PC-3 (cell line): ENCODE measurements at regions not wholly inside any gene's neighbourhood (a gene's known extent, or its start where the extent isn't known, plus 50 kb on each side); places are given as distances from the start of the nearest gene placed in this dataset.

Experiments
- ATAC-seq: fragments of 200-7000 bp; cut with Tn5 transposase; 2 replicates; pipeline ENCODE4 v1.9.1; 2020; ENCODE audit warnings: mild to moderate bottlenecking, moderate library complexity
- BruUV-seq: library from RNA; stranded (reverse); fragments of 400-500 nt; replicated peaks from 2 replicates; lab custom pipeline; 2021; lab: Mats Ljungman, UMichigan
- CTCF ChIA-PET: fragments of 300-600 bp; sonication (Branson Sonifier 250); formaldehyde crosslinking; loops from one replicate; lab custom pipeline; 2022; ENCODE audit warnings: antibody characterized with exemption; lab: Charles Lee
- POLR2A ChIA-PET: fragments of 300-600 bp; sonication (Branson Sonifier 250); formaldehyde crosslinking; loops from one replicate; lab custom pipeline; 2022; ENCODE audit warnings: antibody characterized with exemption; ENCODE audit not compliant: unreplicated experiment; lab: Charles Lee
- DNase-seq: peaks from one replicate; pipeline ENCODE4 v3.0.0-alpha.2; 2015
- H2AFZ ChIP-seq: fragments of 300-600 bp; sonication (generic); 2 replicates; pipeline ENCODE4 v1.6.0; 2016; ENCODE audit warnings: antibody characterized with exemption, low read length
- H3F3A ChIP-seq: fragments of 300-600 bp; sonication (generic); one replicate; pipeline ENCODE4 v1.6.0; 2017; ENCODE audit warnings: antibody characterized with exemption, low read length, control low read depth, mild to moderate bottlenecking; ENCODE audit not compliant: unreplicated experiment
- H3K27ac ChIP-seq: fragments of 300-600 bp; sonication (generic); 2 replicates; pipeline ENCODE4 v1.5.1; 2016; ENCODE audit warnings: mild to moderate bottlenecking, low read length
- H3K27me3 ChIP-seq: fragments of 300-600 bp; sonication (generic); 2 replicates; pipeline ENCODE4 v1.6.1; 2016; ENCODE audit warnings: low read length, mixed read lengths
- H3K36me3 ChIP-seq: fragments of 300-600 bp; sonication (generic); 2 replicates; pipeline ENCODE4 v1.6.1; 2016; ENCODE audit warnings: low read depth, mixed run types, low read length, mixed read lengths
- H3K4me1 ChIP-seq: fragments of 300-600 bp; sonication (generic); 2 replicates; pipeline ENCODE4 v1.5.1; 2016; ENCODE audit warnings: low read length; ENCODE audit not compliant: insufficient read depth
- H3K4me2 ChIP-seq: fragments of 300-600 bp; sonication (generic); 2 replicates; pipeline ENCODE4 v1.6.0; 2016; ENCODE audit warnings: low read length
- H3K4me3 ChIP-seq: fragments of 300-600 bp; sonication (generic); 2 replicates; pipeline ENCODE4 v1.5.1; 2016; ENCODE audit warnings: mild to moderate bottlenecking, low read length, mixed read lengths
- H3K79me2 ChIP-seq: fragments of 300-600 bp; sonication (generic); 2 replicates; pipeline ENCODE4 v1.6.1; 2017; ENCODE audit warnings: low read length, mixed read lengths
- H3K9ac ChIP-seq: fragments of 300-600 bp; sonication (generic); 2 replicates; pipeline ENCODE4 v1.6.0; 2016; ENCODE audit warnings: mild to moderate bottlenecking, low read length
- H3K9me2 ChIP-seq: fragments of 300-600 bp; sonication (generic); replicated peaks from 2 replicates; pipeline ENCODE4 v1.6.1; 2016; ENCODE audit warnings: mixed run types, low read length, mixed read lengths
- H3K9me3 ChIP-seq: fragments of 300-600 bp; sonication (generic); 2 replicates; pipeline ENCODE4 v1.6.1; 2016; ENCODE audit warnings: low read length, mixed read lengths
- H4K20me1 ChIP-seq: fragments of 300-600 bp; sonication (generic); 2 replicates; pipeline ENCODE4 v1.6.1; 2016; ENCODE audit warnings: low read length, mixed read lengths
- CTCF ChIP-seq: fragments of 300-600 bp; sonication (generic); conservative IDR thresholded peaks from 2 replicates; pipeline ENCODE4 v1.5.1; 2017; ENCODE audit warnings: antibody characterized with exemption, low read depth, mild to moderate bottlenecking, low read length
- EZH2 ChIP-seq: fragments of 300-600 bp; sonication (generic); IDR thresholded peaks from one replicate; pipeline ENCODE4 v1.6.1; 2017; ENCODE audit warnings: antibody characterized with exemption, mild to moderate bottlenecking, low read length; ENCODE audit not compliant: unreplicated experiment
- EZH2phosphoT487 ChIP-seq: fragments of 300-600 bp; sonication (generic); IDR thresholded peaks from 2 replicates; pipeline ENCODE4 v1.6.1; 2018; ENCODE audit warnings: mild to moderate bottlenecking, antibody characterized with exemption, low read length, borderline replicate concordance
- intact Hi-C: fragments of 100-400 bp; cut with micrococcal nuclease; formaldehyde crosslinking; loops from 2 replicates; pipeline ENCODE4 v1.9.0; 2023

- ChIA-PET CTCF (no interaction called here), POLR2A (no interaction called here)
- DNase-seq = no peak
- no peaks in the 10 kb centered on the region for H3F3A ChIP-seq
- no peak overlapping the region for H3K9ac ChIP-seq
- H2AFZ ChIP-seq = no peak overlapping the region
- no peaks in the 10 kb centered on the region for H3K36me3 ChIP-seq
- no peak overlapping the region for H3K27ac ChIP-seq
- ATAC-seq = no peak
- no peaks in the 10 kb centered on the region for H3K27me3 ChIP-seq
- intact Hi-C loops = no loop called here
- H3K79me2 ChIP-seq = no peaks in the 10 kb centered on the region
- no peak overlapping the region for H3K4me3 ChIP-seq
- no peaks in the 10 kb centered on the region for H4K20me1 ChIP-seq
- no peaks in the 10 kb centered on the region for H3K4me1 ChIP-seq
- H3K4me2 ChIP-seq = no peak overlapping the region
- no peaks in the 10 kb centered on the region for H3K9me3 ChIP-seq
- TF ChIP-seq EZH2phosphoT487 = no peak
- no peak for TF ChIP-seq CTCF
- TF ChIP-seq EZH2 = no peak
- BruUV-seq = no TSS peak
- H3K9me2 ChIP-seq = no peaks in the 10 kb centered on the region
Measured at GRCh38 chr10:111739874-111740139, 443.8 kb downstream of the GPAM start.

- BruUV-seq = no TSS peak
- TF ChIP-seq EZH2 (no peak), CTCF (no peak), EZH2phosphoT487 (no peak)
- Histone ChIP-seq H3K4me3 (no peak overlapping the region), H3K79me2 (no peaks in the 10 kb centered on the region), H3K9me3 (no peaks in the 10 kb centered on the region), H3K36me3 (no peaks in the 10 kb centered on the region), H2AFZ (no peak overlapping the region), H3K27me3 (no peaks in the 10 kb centered on the region), H3F3A (no peaks in the 10 kb centered on the region), H3K4me2 (no peak overlapping the region), H3K27ac (no peak overlapping the region), H4K20me1 (no peaks in the 10 kb centered on the region), H3K9me2 (no peaks in the 10 kb centered on the region), H3K9ac (no peak overlapping the region), H3K4me1 (no peaks in the 10 kb centered on the region)
- POLR2A ChIA-PET = no interaction called here
- intact Hi-C loops = no loop called here
- no peak for DNase-seq
- no peak for ATAC-seq
- CTCF ChIA-PET = no interaction called here
Measured at GRCh38 chr10:111745982-111746381, 437.6 kb downstream of the GPAM start.

DNA sequence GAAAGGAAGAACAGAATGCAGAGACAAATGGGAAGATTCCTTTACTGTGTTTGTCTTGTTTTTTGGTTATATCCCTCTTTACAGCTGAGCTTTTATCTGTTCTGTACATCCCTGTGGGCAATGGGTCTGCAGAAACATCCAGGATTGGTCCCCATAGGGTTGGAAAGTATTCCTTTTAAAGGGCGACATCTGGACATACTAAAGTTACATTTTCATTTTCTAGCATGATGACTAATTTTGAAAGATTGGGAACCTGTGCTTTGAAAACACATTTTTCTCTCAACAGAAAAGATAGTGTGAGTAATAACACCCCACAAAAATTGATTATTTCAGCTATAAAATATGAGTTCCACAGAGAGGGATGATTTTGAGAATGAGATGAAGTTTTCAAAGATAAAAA is 435.8 kb downstream of the GPAM start:
- no peak for ATAC-seq
- CTCF ChIA-PET = no interaction called here
- no peaks in the 10 kb centered on the region for H3K9me3 ChIP-seq
- H3K27me3 ChIP-seq = no peaks in the 10 kb centered on the region
- intact Hi-C loops = no loop called here
- no peak overlapping the region for H3K4me2 ChIP-seq
- no TSS peak for BruUV-seq
- no peak overlapping the region for H3K4me3 ChIP-seq
- DNase-seq = no peak
- no peak overlapping the region for H3K27ac ChIP-seq
- no peak for TF ChIP-seq EZH2
- TF ChIP-seq CTCF = no peak
- no peak for TF ChIP-seq EZH2phosphoT487
- H3K4me1 ChIP-seq = no peaks in the 10 kb centered on the region
- no peaks in the 10 kb centered on the region for H4K20me1 ChIP-seq
- H3K9me2 ChIP-seq = no peaks in the 10 kb centered on the region
- POLR2A ChIA-PET = no interaction called here
- no peak overlapping the region for H2AFZ ChIP-seq
- no peaks in the 10 kb centered on the region for H3F3A ChIP-seq
- no peaks in the 10 kb centered on the region for H3K36me3 ChIP-seq
- no peak overlapping the region for H3K9ac ChIP-seq
- H3K79me2 ChIP-seq = no peaks in the 10 kb centered on the region
